ENCODE measurements at regions not wholly inside any gene's neighbourhood (a gene's known extent, or its start where the extent isn't known, plus 50 kb on each side); places are given as distances from the start of the nearest gene placed in this dataset.

DNA sequence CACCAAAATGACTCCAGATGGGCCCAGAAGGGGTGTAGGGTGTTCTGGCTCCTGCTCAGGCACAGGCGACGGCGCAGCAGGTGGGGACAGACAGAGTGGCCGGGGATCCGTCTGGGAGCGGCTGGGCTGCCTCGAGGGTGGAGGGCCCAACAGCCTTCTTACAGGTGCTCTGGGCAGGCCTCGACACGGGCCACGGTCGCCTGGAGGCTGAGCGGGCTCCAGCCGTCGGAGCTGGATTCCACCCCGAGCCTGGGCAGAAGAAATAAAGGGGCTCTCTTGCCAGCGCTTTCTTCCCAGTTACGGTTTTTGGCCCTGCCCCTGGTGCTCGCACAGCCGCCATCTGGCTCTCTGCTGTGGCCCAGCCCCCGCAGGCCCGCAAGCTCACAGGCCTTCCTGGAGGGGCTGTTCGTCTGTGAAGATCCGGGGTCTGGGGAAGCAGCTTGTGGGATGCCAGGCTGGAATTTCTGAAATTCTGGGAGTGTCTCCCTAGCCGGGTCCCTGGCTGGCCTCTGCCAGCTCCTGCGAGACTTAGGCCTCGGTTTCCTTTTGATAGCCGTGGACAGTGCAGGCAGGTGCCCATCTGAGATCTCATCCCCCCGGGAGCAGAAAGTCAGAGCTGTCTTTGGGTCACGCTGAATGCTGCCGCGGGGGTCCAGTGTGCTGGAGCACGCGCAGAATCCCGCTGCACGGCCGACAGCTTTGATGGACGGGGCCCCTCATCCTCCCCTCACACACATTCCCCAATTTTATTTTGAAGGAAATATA lies 122.7 kb downstream of the PAPOLA start:
- H3K27me3 ChIP-seq (ENCODE audit: insufficient read depth, low read length, poor library complexity, severe bottlenecking), result no peaks in the 10 kb centered on the region
- no peak overlapping the region for H3K9ac ChIP-seq (ENCODE audit: low read depth, low read length, poor library complexity, severe bottlenecking)
- H3K4me2 ChIP-seq (ENCODE audit: low read depth, low read length, poor library complexity, severe bottlenecking), result no peak overlapping the region
- H3K36me3 ChIP-seq (ENCODE audit: insufficient read depth, low read length), result no peaks in the 10 kb centered on the region
- TF ChIP-seq CTCF (conservative IDR thresholded peaks at IDR 0.05; ENCODE audit: low read length), result no peak
- no peak for TF ChIP-seq EZH2phosphoT487 (IDR thresholded peaks at IDR 0.05; ENCODE audit: borderline replicate concordance)
- peaks cover 7% of the 10 kb centered on the region; the same call in 1 of the 2 replicates for H3K9me3 ChIP-seq (ENCODE audit: insufficient read depth, low read depth, low read length)
- H3K79me2 ChIP-seq (ENCODE audit: insufficient read depth, low read length), result no peaks in the 10 kb centered on the region
- no peaks in the 10 kb centered on the region for H4K20me1 ChIP-seq (ENCODE audit: insufficient read depth, low read length, poor library complexity, severe bottlenecking)
- no peaks in the 10 kb centered on the region for H3K4me1 ChIP-seq (ENCODE audit: insufficient read depth, low read length, poor library complexity, severe bottlenecking)
- H3F3A ChIP-seq (ENCODE audit: low read depth), result no peaks in the 10 kb centered on the region
- no peaks in the 10 kb centered on the region for H3K9me2 ChIP-seq (replicated peaks; ENCODE audit: low read depth, low read length)
- H3K4me3 ChIP-seq (ENCODE audit: low read length, poor library complexity, severe bottlenecking), result no peak overlapping the region
- H2AFZ ChIP-seq (ENCODE audit: low read length), result no peak overlapping the region

GRCh38 chr14:96625426-96625985 lies 123.3 kb downstream of the PAPOLA start:
- Histone ChIP-seq H3K4me2 (ENCODE audit: low read depth, low read length, poor library complexity, severe bottlenecking) (no peak overlapping the region), H3K9ac (ENCODE audit: low read depth, low read length, poor library complexity, severe bottlenecking) (no peak overlapping the region), H2AFZ (ENCODE audit: low read length) (no peak overlapping the region), H3K27me3 (ENCODE audit: insufficient read depth, low read length, poor library complexity, severe bottlenecking) (no peaks in the 10 kb centered on the region), H3K9me3 (ENCODE audit: insufficient read depth, low read depth, low read length) (peaks cover 7% of the 10 kb centered on the region; the same call in 1 of the 2 replicates), H3K9me2 (replicated peaks; ENCODE audit: low read depth, low read length) (no peaks in the 10 kb centered on the region), H3K4me1 (ENCODE audit: insufficient read depth, low read length, poor library complexity, severe bottlenecking) (no peaks in the 10 kb centered on the region), H3K4me3 (ENCODE audit: low read length, poor library complexity, severe bottlenecking) (no peak overlapping the region), H3K79me2 (ENCODE audit: insufficient read depth, low read length) (no peaks in the 10 kb centered on the region), H4K20me1 (ENCODE audit: insufficient read depth, low read length, poor library complexity, severe bottlenecking) (no peaks in the 10 kb centered on the region), H3F3A (ENCODE audit: low read depth) (no peaks in the 10 kb centered on the region), H3K36me3 (ENCODE audit: insufficient read depth, low read length) (no peaks in the 10 kb centered on the region)
- TF ChIP-seq CTCF (conservative IDR thresholded peaks at IDR 0.05; ENCODE audit: low read length) (no peak), EZH2phosphoT487 (IDR thresholded peaks at IDR 0.05; ENCODE audit: borderline replicate concordance) (no peak)

- no peaks in the 10 kb centered on the region for H3K4me1 ChIP-seq (ENCODE audit: insufficient read depth, low read length, poor library complexity, severe bottlenecking)
- H3K9me3 ChIP-seq (ENCODE audit: insufficient read depth, low read depth, low read length), result peaks cover 7% of the 10 kb centered on the region; the same call in 1 of the 2 replicates
- TF ChIP-seq CTCF (conservative IDR thresholded peaks at IDR 0.05; ENCODE audit: low read length), result no peak
- no peak for TF ChIP-seq EZH2phosphoT487 (IDR thresholded peaks at IDR 0.05; ENCODE audit: borderline replicate concordance)
- no peak overlapping the region for H3K4me3 ChIP-seq (ENCODE audit: low read length, poor library complexity, severe bottlenecking)
- H3K9ac ChIP-seq (ENCODE audit: low read depth, low read length, poor library complexity, severe bottlenecking), result no peak overlapping the region
- no peaks in the 10 kb centered on the region for H4K20me1 ChIP-seq (ENCODE audit: insufficient read depth, low read length, poor library complexity, severe bottlenecking)
- H3K27me3 ChIP-seq (ENCODE audit: insufficient read depth, low read length, poor library complexity, severe bottlenecking), result no peaks in the 10 kb centered on the region
- no peak overlapping the region for H3K4me2 ChIP-seq (ENCODE audit: low read depth, low read length, poor library complexity, severe bottlenecking)
- H3K9me2 ChIP-seq (replicated peaks; ENCODE audit: low read depth, low read length), result no peaks in the 10 kb centered on the region
- H3K36me3 ChIP-seq (ENCODE audit: insufficient read depth, low read length), result no peaks in the 10 kb centered on the region
- no peaks in the 10 kb centered on the region for H3F3A ChIP-seq (ENCODE audit: low read depth)
- no peaks in the 10 kb centered on the region for H3K79me2 ChIP-seq (ENCODE audit: insufficient read depth, low read length)
- no peak overlapping the region for H2AFZ ChIP-seq (ENCODE audit: low read length)
Measured at GRCh38 chr14:96626121-96626768, 124.1 kb downstream of the PAPOLA start.
